Hypothalamus (tissue), 51 donors: ENCODE measurements at regions not wholly inside any gene's neighbourhood (a gene's known extent, or its start where the extent isn't known, plus 50 kb on each side); places are given as distances from the start of the nearest gene placed in this dataset.
"Not testable (repeated sequence)": the region's sequence is repeated elsewhere in the genome, so short reads cannot be mapped to it uniquely, and the experiment has no call there.

ENCODE experiments used
- DNase-seq, 51 donors: peaks; one replicate each; lab custom pipeline; 2025; lab: John Stamatoyannopoulos, UW

GRCh38 chr17:16844669-16845068 is 127.2 kb downstream of the TNFRSF13B start:
- DNase-seq = not testable (repeated sequence)

DNA sequence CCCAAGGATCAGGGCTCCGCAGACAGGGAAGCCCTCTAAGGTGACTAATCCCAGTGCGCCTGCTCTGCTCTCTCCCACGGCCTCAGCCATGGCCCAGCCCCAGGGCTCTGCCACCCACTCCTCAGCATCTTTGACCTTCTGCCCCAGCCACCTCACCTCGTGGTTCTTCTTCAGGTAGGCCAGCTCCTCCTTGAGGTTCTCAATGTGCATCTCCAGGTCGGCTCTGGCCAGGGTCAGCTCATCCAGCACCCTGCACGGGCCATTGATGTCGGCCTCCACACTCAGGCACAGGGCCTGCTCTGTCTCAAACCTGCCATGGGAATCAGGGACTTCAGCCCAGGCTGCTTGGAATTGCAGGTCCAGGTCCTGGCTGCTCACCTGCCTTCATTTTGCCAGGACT is 128.4 kb downstream of the TNFRSF13B start:
- DNase-seq = not testable (repeated sequence)

GRCh38 chr17:16842346-16842745 is 129.6 kb downstream of the TNFRSF13B start:
- DNase-seq = not testable (repeated sequence)

DNA sequence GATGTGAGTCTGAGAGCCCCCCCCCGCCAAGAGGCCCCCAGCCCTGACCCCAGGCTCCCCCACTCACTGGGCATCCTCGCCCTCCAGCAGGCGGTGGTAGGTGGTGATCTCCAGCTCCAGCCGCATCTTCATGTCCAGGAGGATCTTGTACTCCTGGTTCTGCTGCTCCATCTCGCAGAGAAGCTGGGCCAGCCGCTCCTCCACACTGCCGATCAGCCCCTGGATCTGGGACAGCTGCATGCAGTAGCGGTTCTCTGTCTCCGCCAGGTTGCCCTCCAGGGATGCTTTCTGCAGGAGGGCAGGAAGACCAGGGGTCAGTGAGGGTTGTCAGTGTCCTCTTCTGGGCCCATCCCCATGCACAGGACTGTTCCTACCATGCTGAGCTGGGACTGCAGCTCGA is 130.0 kb downstream of the TNFRSF13B start:
- DNase-seq = not testable (repeated sequence)

- DNase-seq = not testable (repeated sequence)
These were observed 131.7 kb downstream of the TNFRSF13B start for GRCh38 chr17:16840219-16840618.

DNA sequence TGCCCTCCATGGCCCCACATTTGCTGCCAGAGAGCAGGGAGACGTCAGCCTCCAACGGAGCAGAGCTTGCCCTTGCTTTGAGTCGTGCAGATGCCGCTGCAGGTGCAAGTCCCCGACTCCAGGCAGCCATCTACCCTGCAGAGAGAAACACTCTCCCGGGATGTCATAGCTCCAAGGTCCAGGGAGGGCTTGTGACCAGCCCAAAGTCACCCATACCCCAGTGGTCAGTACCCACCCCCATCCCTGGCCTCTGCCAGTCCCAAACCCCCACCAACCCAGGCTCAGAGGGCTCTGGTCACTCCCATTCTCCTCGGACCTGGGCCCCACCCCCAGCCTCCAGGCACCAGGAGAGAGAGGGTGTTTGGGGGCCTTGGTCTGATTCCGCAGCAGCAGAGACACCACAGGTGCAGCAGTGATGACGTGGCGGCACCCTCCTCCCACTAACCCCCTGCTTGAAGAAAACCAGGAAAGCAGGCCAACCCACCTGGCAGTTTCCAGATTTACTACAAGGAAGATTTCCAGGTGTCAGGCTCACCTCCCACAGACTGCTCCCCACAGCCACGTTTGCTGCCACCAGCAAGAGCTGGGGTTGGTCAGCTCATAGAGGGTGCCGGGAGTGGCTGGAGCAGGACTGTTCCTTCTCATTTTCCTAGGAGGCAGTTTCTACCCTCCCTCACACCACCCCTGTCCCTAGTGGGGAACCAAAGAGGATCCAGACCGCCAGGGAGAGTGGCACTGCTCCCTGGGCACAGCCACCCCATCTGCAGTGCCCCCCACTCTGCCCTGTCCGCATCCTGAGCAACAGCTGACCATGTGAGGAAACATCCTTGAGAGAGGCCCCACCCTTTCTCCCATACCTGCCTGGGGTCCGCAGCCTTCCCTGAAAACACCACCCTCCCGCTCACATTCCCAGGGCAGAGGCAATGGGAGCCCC is 132.4 kb downstream of the TNFRSF13B start:
- not testable (repeated sequence) for DNase-seq

DNA sequence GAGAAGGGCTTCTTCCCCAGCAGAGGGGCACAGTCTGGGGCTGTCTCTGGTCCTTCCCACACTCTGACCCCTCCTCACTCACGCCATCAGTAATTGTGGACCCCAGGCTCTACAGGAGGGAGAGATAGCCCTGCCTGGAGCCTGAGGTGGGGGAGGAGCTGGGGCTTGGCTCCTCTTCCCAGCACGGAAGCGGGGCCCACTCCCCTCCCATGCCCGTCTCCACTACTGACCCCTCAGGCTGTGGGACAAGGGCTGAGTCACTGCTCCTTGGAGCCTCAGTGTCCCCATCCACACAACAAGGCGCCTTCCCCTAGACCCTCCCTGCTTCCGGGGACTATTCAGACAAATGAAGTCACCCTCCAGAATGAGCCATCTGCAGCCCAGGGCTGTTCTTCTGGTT is 133.1 kb downstream of the TNFRSF13B start:
- not testable (repeated sequence) for DNase-seq

DNA sequence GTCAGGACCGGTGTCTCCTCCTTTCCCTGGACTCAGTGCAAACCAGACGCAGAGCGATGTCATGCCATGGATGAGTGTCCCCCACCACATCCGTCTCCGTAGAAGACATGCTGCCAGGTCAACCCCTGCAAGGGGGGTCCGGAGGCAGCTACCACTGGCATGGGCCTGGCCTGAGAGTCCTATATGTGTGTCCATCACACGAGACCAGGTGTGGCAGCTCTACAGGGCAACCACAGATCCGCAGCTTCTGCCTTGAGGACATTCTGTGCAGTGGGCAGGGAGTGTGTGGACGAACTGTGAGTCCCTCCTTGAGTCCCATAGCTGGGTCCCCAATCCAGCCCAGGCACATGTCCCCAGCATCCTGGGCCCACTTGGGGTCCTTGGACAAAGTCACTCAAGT is 133.6 kb downstream of the TNFRSF13B start:
- DNase-seq = not testable (repeated sequence)

- DNase-seq = not testable (repeated sequence)
These were observed 134.3 kb downstream of the TNFRSF13B start for GRCh38 chr17:16837468-16838266.

GRCh38 chr17:16836315-16836915 is 135.5 kb downstream of the TNFRSF13B start:
- DNase-seq = not testable (repeated sequence)

DNA sequence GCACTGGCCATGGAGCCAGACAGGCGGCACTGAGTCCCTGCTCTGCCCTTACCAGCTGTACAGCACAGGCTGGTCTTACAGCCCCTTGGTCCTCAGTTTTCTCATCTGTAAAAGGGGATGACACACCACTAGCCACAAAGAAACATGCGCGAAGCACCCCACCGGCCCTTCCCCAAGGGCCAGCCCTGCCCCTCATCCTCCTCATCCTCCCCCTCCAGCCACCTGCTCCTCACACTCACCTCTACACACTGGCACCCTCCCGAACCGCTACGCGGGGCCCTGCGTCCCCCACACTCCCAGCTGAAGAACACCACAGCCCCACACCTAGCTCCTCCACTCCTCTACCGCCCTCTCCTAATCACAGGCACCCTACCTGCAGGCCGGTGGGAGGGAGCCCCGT is 138.4 kb downstream of the TNFRSF13B start:
- DNase-seq = not testable (repeated sequence)

DNA sequence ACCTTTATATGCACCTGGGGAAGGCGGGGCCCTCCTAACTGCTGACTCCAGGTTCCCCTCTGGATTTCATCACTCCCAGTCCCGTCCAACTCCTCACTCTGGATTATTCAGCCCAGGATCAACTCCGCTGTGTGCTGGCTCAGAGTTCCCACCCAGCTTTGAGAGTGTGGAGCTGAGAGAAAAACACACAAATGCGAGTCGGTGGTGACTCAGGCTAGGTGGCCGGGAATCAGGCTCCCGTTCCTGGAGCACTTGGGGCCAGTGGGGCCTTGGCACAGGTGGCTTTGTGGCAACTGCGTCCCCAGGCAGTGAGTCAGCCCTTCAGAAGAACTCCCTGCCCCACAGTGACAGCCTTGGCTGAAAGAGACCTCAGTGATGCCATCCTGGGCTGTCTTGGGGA is 139.1 kb downstream of the TNFRSF13B start:
- not testable (repeated sequence) for DNase-seq

DNA sequence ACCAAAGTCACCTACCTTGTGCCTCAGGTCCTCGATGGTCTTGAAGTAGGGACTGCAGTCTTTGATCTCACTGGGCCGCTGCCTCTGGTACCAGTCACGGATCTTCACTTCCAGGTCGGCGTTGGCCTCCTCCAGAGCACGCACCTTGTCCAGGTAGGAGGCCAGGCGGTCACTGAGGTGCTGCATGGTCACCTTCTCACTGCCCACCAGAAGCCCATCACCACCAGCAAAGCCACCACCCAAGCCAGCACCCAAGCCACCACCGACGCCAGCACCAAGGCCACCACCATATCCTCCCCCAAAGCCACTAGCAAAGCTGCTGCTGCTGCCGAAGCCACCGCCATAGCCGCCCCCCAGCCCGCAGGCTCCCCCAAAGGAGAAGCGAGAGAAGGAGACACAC is 139.7 kb downstream of the TNFRSF13B start:
- not testable (repeated sequence) for DNase-seq

DNA sequence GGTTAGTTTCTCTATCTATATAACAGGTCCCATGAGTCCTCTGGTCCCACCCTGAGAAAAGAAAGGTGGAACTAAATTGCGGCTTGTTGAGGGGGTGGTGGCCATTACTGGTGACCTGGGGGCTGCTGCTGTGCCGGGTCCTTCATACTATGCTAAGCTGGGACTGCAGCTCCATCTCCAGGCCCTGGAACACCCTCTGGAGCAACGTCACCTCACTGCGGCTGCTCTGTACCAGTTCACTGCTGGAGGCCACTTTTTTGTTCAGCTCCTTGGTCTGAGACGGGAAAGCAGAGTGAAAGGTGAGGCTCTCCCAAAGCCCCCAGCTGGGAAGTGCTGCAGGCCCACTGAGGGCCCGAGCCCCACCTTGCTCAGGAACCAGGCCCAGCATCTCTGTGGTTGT is 140.7 kb downstream of the CCDC144A start:
- not testable (repeated sequence) for DNase-seq

- not testable (repeated sequence) for DNase-seq
These were observed 140.2 kb downstream of the CCDC144A start for GRCh38 chr17:16830219-16830618.
